Neuronal stem cell (in vitro differentiated cells): ENCODE measurements at regions not wholly inside any gene's neighbourhood (a gene's known extent, or its start where the extent isn't known, plus 50 kb on each side); places are given as distances from the start of the nearest gene placed in this dataset.

Experiments
- DNase-seq: peaks from one replicate; pipeline ENCODE4 v3.0.0-alpha.2; 2013; ENCODE audit warnings: low spot score
- H2AFZ ChIP-seq: one replicate; pipeline ENCODE4 v1.6.1; 2013; ENCODE audit warnings: mild to moderate bottlenecking, low read length, inconsistent platforms
- H2AK5ac ChIP-seq: 2 replicates; pipeline ENCODE4 v1.6.1; 2013; ENCODE audit warnings: low read depth, mild to moderate bottlenecking, inconsistent platforms, low read length, moderate library complexity, mixed read lengths
- H2BK120ac ChIP-seq: 2 replicates; pipeline ENCODE4 v1.6.1; 2013; ENCODE audit warnings: low read depth, mild to moderate bottlenecking, inconsistent platforms, low read length, moderate library complexity, mixed read lengths
- H2BK12ac ChIP-seq: one replicate; pipeline ENCODE4 v1.6.1; 2013; ENCODE audit warnings: low read length, inconsistent platforms
- H2BK15ac ChIP-seq: 2 replicates; pipeline ENCODE4 v1.6.1; 2013; ENCODE audit warnings: mild to moderate bottlenecking, low read length, inconsistent platforms, mixed read lengths
- H2BK5ac ChIP-seq: one replicate; pipeline ENCODE4 v1.6.1; 2013; ENCODE audit warnings: inconsistent platforms, mild to moderate bottlenecking, low read length, moderate library complexity
- H3K14ac ChIP-seq: one replicate; pipeline ENCODE4 v1.6.1; 2013; ENCODE audit warnings: low read length, inconsistent platforms
- H3K18ac ChIP-seq: 2 replicates; pipeline ENCODE4 v1.6.1; 2013; ENCODE audit warnings: low read length, inconsistent platforms
- H3K23ac ChIP-seq: 2 replicates; pipeline ENCODE4 v1.6.1; 2013; ENCODE audit warnings: low read depth, mild to moderate bottlenecking, mixed read lengths, low read length, inconsistent platforms; ENCODE audit not compliant: poor library complexity
- H3K27ac ChIP-seq: replicated peaks from 3 replicates; pipeline ENCODE4 v1.5.1; 2013; ENCODE audit warnings: low read length, inconsistent platforms
- H3K27me3 ChIP-seq, 3 experiments: 2 replicates each; pipeline ENCODE4 v1.6.1; 2013; ENCODE audit warnings: low read length in 3 of 3, mild to moderate bottlenecking in 2 of 3, inconsistent platforms in 1 of 3, low read depth in 1 of 3, mixed read lengths in 1 of 3, moderate library complexity in 1 of 3; ENCODE audit not compliant: control insufficient read depth in 3 of 3, insufficient read depth in 3 of 3
- H3K36me3 ChIP-seq, 2 donors: replicated peaks in 1 of 2; 2 replicates each; pipeline ENCODE4 v1.6.1; 2013; ENCODE audit warnings: low read length in 2 of 2; ENCODE audit not compliant: control insufficient read depth in 2 of 2, insufficient read depth in 2 of 2
- H3K4ac ChIP-seq: 2 replicates; pipeline ENCODE4 v1.6.1; 2013; ENCODE audit warnings: inconsistent platforms, mild to moderate bottlenecking, low read length, moderate library complexity
- H3K4me1 ChIP-seq, 2 donors: 1 replicate in 1 of 2; 2 replicates in 1 of 2; pipeline ENCODE4 v1.6.1; 2013; ENCODE audit warnings: low read length in 2 of 2, low read depth in 1 of 2; ENCODE audit not compliant: control insufficient read depth in 2 of 2, insufficient read depth in 1 of 2
- H3K4me2 ChIP-seq: one replicate; pipeline ENCODE4 v1.6.1; 2013; ENCODE audit warnings: mild to moderate bottlenecking, low read length, inconsistent platforms; ENCODE audit not compliant: insufficient read depth, poor library complexity, severe bottlenecking
- H3K4me3 ChIP-seq, 2 donors: 2 replicates each; pipeline ENCODE4 v1.5.1; 2013; ENCODE audit warnings: low read length in 2 of 2, mild to moderate bottlenecking in 2 of 2, inconsistent platforms in 1 of 2, moderate library complexity in 1 of 2
- H3K79me1 ChIP-seq: one replicate; pipeline ENCODE4 v1.6.1; 2013; ENCODE audit warnings: low read depth, mild to moderate bottlenecking, inconsistent platforms, low read length, moderate library complexity
- H3K9ac ChIP-seq: one replicate; pipeline ENCODE4 v1.6.1; 2013; ENCODE audit warnings: mild to moderate bottlenecking, low read depth, low read length, inconsistent platforms; ENCODE audit not compliant: poor library complexity
- H3K9me3 ChIP-seq, 2 donors: replicated peaks in 1 of 2; 2 replicates each; pipeline versions ENCODE3 to v1.6.1; 2013; ENCODE audit warnings: low read length in 2 of 2, mild to moderate bottlenecking in 2 of 2, inconsistent platforms in 1 of 2, low read depth in 1 of 2, mixed read lengths in 1 of 2, moderate library complexity in 1 of 2; ENCODE audit not compliant: control insufficient read depth in 2 of 2, insufficient read depth in 1 of 2
- H4K8ac ChIP-seq: one replicate; pipeline ENCODE4 v1.6.1; 2013; ENCODE audit warnings: low read depth, mild to moderate bottlenecking, inconsistent platforms, low read length, moderate library complexity
- H4K91ac ChIP-seq: one replicate; pipeline ENCODE4 v1.6.1; 2013; ENCODE audit warnings: low read length, low read depth, mild to moderate bottlenecking, inconsistent platforms; ENCODE audit not compliant: poor library complexity
- WGBS, 2 donors: extraction: QIAGEN DNeasy Blood & Tissue Kit; methylation state at CpG; one replicate each; pipeline ENCODE4 v1.1.7; 2013; ENCODE audit warnings: missing lambda C conversion rate in 2 of 2, mixed read lengths in 1 of 2; ENCODE audit not compliant: insufficient read length in 2 of 2, insufficient replicate concordance in 1 of 2; ENCODE audit errors: extremely low coverage in 2 of 2; 5-methylcytosine and 5-hydroxymethylcytosine counted together

- no peak overlapping the region for H2AK5ac ChIP-seq
- no peaks in the 10 kb centered on the region for H3K36me3 ChIP-seq
Observed at GRCh38 chr14:86243158-86243557, 713.2 kb downstream of the FLRT2 start.

GRCh38 chr14:86237733-86238132 lies 707.8 kb downstream of the FLRT2 start:
- no CpG with 5 or more reads among the region's 4 CpGs for WGBS, 2 donors
- H3K4me3 ChIP-seq = no peak overlapping the region
- no peak overlapping the region for H3K23ac ChIP-seq
- no peak overlapping the region for H2AK5ac ChIP-seq
- no peak overlapping the region for H3K18ac ChIP-seq
- no peak overlapping the region for H2BK12ac ChIP-seq
- H3K4ac ChIP-seq = no peak overlapping the region
- H3K9ac ChIP-seq = no peak overlapping the region
- no peak overlapping the region for H3K27ac ChIP-seq
- no peak for DNase-seq
- H4K8ac ChIP-seq = no peak overlapping the region
- H3K79me1 ChIP-seq = no peaks in the 10 kb centered on the region
- no peak overlapping the region for H2BK15ac ChIP-seq
- no peak overlapping the region for H2AFZ ChIP-seq
- H3K36me3 ChIP-seq = no peaks in the 10 kb centered on the region
- no peaks in the 10 kb centered on the region for H3K9me3 ChIP-seq
- peaks cover 0 to 1% of the 10 kb centered on the region in 2 donors for H3K4me1 ChIP-seq
- H3K27me3 ChIP-seq = no peaks in the 10 kb centered on the region
- no peak overlapping the region for H3K14ac ChIP-seq
- H4K91ac ChIP-seq = no peak overlapping the region
- no peak overlapping the region for H2BK120ac ChIP-seq
- peak overlapping the region; percentile 19 for H3K4me2 ChIP-seq
- no peak overlapping the region for H2BK5ac ChIP-seq

More at GRCh38 chr14:86243158-86243557, 713.2 kb downstream of the FLRT2 start:
- Histone ChIP-seq H3K79me1 (no peaks in the 10 kb centered on the region), H2BK5ac (no peak overlapping the region), H4K91ac (no peak overlapping the region), H2BK12ac (no peak overlapping the region), H2BK120ac (no peak overlapping the region), H2AFZ (no peak overlapping the region), H3K18ac (no peak overlapping the region), H3K4me2 (no peak overlapping the region), H4K8ac (no peak overlapping the region), H3K4me1 (no peaks in the 10 kb centered on the region), H3K23ac (no peak overlapping the region), H3K4ac (no peak overlapping the region), H3K9me3 (no peaks in the 10 kb centered on the region), H3K9ac (no peak overlapping the region), H3K14ac (no peak overlapping the region), H3K27ac (no peak overlapping the region), H3K27me3 (no peaks in the 10 kb centered on the region), H3K4me3 (no peak overlapping the region), H2BK15ac (no peak overlapping the region)
- no peak for DNase-seq

- Histone ChIP-seq H3K27ac (no peak overlapping the region), H3K14ac (no peak overlapping the region), H2BK120ac (no peak overlapping the region), H3K23ac (no peak overlapping the region), H3K79me1 (no peaks in the 10 kb centered on the region), H3K36me3 (no peaks in the 10 kb centered on the region), H2AFZ (no peak overlapping the region), H2BK5ac (no peak overlapping the region), H3K4me3 (no peak overlapping the region), H2AK5ac (no peak overlapping the region), H3K9me3 (no peaks in the 10 kb centered on the region), H3K4me1 (peaks cover 0 to 3% of the 10 kb centered on the region in 2 donors), H2BK12ac (no peak overlapping the region), H3K27me3 (no peaks in the 10 kb centered on the region), H4K91ac (no peak overlapping the region), H4K8ac (no peak overlapping the region), H3K4me2 (no peak overlapping the region), H3K4ac (no peak overlapping the region), H3K18ac (no peak overlapping the region), H2BK15ac (no peak overlapping the region), H3K9ac (no peak overlapping the region)
- DNase-seq = no peak
- no CpG with 5 or more reads among the region's 3 CpGs for WGBS, 2 donors
Observed at GRCh38 chr14:86221755-86222154, 691.8 kb downstream of the FLRT2 start.

- Histone ChIP-seq H3K27me3 (no peaks in the 10 kb centered on the region), H3K4me2 (no peak overlapping the region), H4K91ac (no peak overlapping the region), H3K4me1 (peaks cover 0 to 3% of the 10 kb centered on the region in 2 donors), H3K4me3 (no peak overlapping the region), H3K27ac (no peak overlapping the region), H2AK5ac (no peak overlapping the region), H2BK12ac (no peak overlapping the region), H3K36me3 (no peaks in the 10 kb centered on the region), H2BK120ac (no peak overlapping the region), H4K8ac (no peak overlapping the region), H3K9me3 (no peaks in the 10 kb centered on the region), H3K79me1 (no peaks in the 10 kb centered on the region), H3K18ac (no peak overlapping the region), H3K14ac (no peak overlapping the region), H3K4ac (no peak overlapping the region), H3K9ac (no peak overlapping the region), H3K23ac (no peak overlapping the region), H2BK5ac (no peak overlapping the region), H2BK15ac (no peak overlapping the region), H2AFZ (no peak overlapping the region)
- DNase-seq = peak; percentile 1
- WGBS, 2 donors = no CpG with 5 or more reads among the region's 3 CpGs
Observed at GRCh38 chr14:86221000-86221399, 691.1 kb downstream of the FLRT2 start.
